Fibroblast of lung (primary cell): ENCODE measurements at regions not wholly inside any gene's neighbourhood (a gene's known extent, or its start where the extent isn't known, plus 50 kb on each side); places are given as distances from the start of the nearest gene placed in this dataset.

Experiments
- DNase-seq, 2 donors: peaks; one replicate each; pipeline versions ENCODE4 v3.0.0 to v3.0.0-alpha.2; 2010; ENCODE audit warnings: low read depth in 2 of 2
- H2AFZ ChIP-seq: 2 replicates; pipeline ENCODE4 v1.5.1; 2012; ENCODE audit warnings: low read length, control low read depth, inconsistent platforms
- H3K27ac ChIP-seq: 2 replicates; pipeline ENCODE4 v1.5.1; 2011; ENCODE audit warnings: low read length, control low read depth; ENCODE audit not compliant: insufficient read depth
- H3K27me3 ChIP-seq: 2 replicates; pipeline ENCODE4 v1.5.1; 2011; ENCODE audit warnings: mild to moderate bottlenecking, low read length; ENCODE audit not compliant: control insufficient read depth, insufficient read depth
- H3K36me3 ChIP-seq: 2 replicates; pipeline ENCODE4 v1.5.1; 2011; ENCODE audit warnings: low read length; ENCODE audit not compliant: control insufficient read depth, insufficient read depth
- H3K4me1 ChIP-seq: 2 replicates; pipeline ENCODE4 v1.5.1; 2011; ENCODE audit warnings: low read length; ENCODE audit not compliant: control insufficient read depth, insufficient read depth; ENCODE audit errors: extremely low read depth
- H3K4me2 ChIP-seq: 2 replicates; pipeline ENCODE4 v1.5.1; 2011; ENCODE audit warnings: low read length, control low read depth; ENCODE audit not compliant: insufficient read depth; ENCODE audit errors: extremely low read depth
- H3K4me3 ChIP-seq, 4 experiments: fragments of 200-600 bp in 1 of 4; sonication (generic) in 1 of 4; replicated peaks in 1 of 4; 2 replicates each; pipeline ENCODE4 v1.5.1; 2011 to 2016; ENCODE audit warnings: low read length in 4 of 4, low read depth in 3 of 4, mild to moderate bottlenecking in 3 of 4, control low read depth in 2 of 4, inconsistent platforms in 1 of 4, mixed read lengths in 1 of 4; ENCODE audit not compliant: insufficient read depth in 1 of 4; ENCODE audit errors: control extremely low read depth in 1 of 4
- H3K79me2 ChIP-seq: 2 replicates; pipeline ENCODE4 v1.5.1; 2012; ENCODE audit warnings: mild to moderate bottlenecking, low read length, inconsistent platforms; ENCODE audit not compliant: control insufficient read depth, insufficient read depth
- H3K9ac ChIP-seq: 2 replicates; pipeline ENCODE4 v1.5.1; 2011; ENCODE audit warnings: mild to moderate bottlenecking, low read length, control low read depth; ENCODE audit not compliant: insufficient read depth
- H3K9me3 ChIP-seq: 2 replicates; pipeline ENCODE4 v1.5.1; 2012; ENCODE audit warnings: low read depth, low read length; ENCODE audit not compliant: control insufficient read depth, insufficient read depth
- H4K20me1 ChIP-seq: 2 replicates; pipeline ENCODE4 v1.5.1; 2011; ENCODE audit warnings: low read length; ENCODE audit not compliant: control insufficient read depth, insufficient read depth; ENCODE audit errors: extremely low read depth
- EZH2 ChIP-seq: IDR thresholded peaks from 2 replicates; pipeline ENCODE4 v1.5.1; 2012; ENCODE audit warnings: low read length, control low read depth, mild to moderate bottlenecking; ENCODE audit errors: missing control alignments
- TF ChIP-seq, protein P1 (sequence below), 2 donors: IDR thresholded peaks in 1 of 2; conservative IDR thresholded peaks in 1 of 2; 1 replicate in 1 of 2; 2 replicates in 1 of 2; pipeline ENCODE4 v1.5.1; 2011 to 2012; ENCODE audit warnings: low read length in 2 of 2, control low read depth in 1 of 2, inconsistent platforms in 1 of 2, low read depth in 1 of 2, mild to moderate bottlenecking in 1 of 2

- TF ChIP-seq EZH2: no peak
- TF ChIP-seq, protein P1, sequence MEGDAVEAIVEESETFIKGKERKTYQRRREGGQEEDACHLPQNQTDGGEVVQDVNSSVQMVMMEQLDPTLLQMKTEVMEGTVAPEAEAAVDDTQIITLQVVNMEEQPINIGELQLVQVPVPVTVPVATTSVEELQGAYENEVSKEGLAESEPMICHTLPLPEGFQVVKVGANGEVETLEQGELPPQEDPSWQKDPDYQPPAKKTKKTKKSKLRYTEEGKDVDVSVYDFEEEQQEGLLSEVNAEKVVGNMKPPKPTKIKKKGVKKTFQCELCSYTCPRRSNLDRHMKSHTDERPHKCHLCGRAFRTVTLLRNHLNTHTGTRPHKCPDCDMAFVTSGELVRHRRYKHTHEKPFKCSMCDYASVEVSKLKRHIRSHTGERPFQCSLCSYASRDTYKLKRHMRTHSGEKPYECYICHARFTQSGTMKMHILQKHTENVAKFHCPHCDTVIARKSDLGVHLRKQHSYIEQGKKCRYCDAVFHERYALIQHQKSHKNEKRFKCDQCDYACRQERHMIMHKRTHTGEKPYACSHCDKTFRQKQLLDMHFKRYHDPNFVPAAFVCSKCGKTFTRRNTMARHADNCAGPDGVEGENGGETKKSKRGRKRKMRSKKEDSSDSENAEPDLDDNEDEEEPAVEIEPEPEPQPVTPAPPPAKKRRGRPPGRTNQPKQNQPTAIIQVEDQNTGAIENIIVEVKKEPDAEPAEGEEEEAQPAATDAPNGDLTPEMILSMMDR (conservative IDR thresholded peaks at IDR 0.05 in 1 of 2, IDR thresholded peaks at IDR 0.05 in 1 of 2; ENCODE audit: low read depth in 1 of 2, low read length in 2 of 2): no peak
- DNase-seq: no peak
- no peaks in the 10 kb centered on the region for H3K4me1 ChIP-seq
Measured at GRCh38 chr5:43815497-43815896, 212.5 kb downstream of the NNT start.

DNA sequence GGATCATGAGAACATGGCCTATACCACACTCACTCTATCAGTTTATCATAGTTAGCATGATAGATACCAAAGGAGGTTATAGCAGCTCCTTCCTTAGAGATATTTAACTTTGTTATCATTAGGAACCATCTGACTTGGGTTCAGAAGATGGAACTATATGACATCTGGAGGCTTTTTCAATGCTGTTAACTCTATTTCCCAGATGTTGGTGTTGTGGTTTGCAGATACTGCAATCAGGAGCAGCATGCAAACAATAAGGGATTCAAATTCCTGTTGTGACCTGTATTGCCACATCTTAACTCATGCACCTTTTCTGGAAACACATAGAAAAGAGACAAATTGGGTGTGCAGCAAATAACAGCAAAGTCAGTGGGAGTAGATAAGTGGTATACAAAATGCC lies 201.7 kb downstream of the NNT start:
- no peaks in the 10 kb centered on the region for H3K36me3 ChIP-seq

More at GRCh38 chr5:43815497-43815896, 212.5 kb downstream of the NNT start:
- Histone ChIP-seq H3K36me3 (no peaks in the 10 kb centered on the region), H3K27ac (no peak overlapping the region), H3K9me3 (no peaks in the 10 kb centered on the region), H3K79me2 (no peaks in the 10 kb centered on the region), H2AFZ (no peak overlapping the region), H3K4me3 (no peak overlapping the region), H3K9ac (no peak overlapping the region), H4K20me1 (no peaks in the 10 kb centered on the region), H3K4me2 (no peak overlapping the region), H3K27me3 (no peaks in the 10 kb centered on the region)

GRCh38 chr5:43804041-43804440 lies 201.1 kb downstream of the NNT start:
- Histone ChIP-seq H4K20me1 (no peaks in the 10 kb centered on the region), H3K4me3 (no peak overlapping the region), H3K79me2 (no peaks in the 10 kb centered on the region), H3K9me3 (no peaks in the 10 kb centered on the region), H3K27ac (no peak overlapping the region), H3K27me3 (no peaks in the 10 kb centered on the region), H3K36me3 (no peaks in the 10 kb centered on the region), H3K4me2 (no peak overlapping the region), H3K4me1 (no peaks in the 10 kb centered on the region), H3K9ac (no peak overlapping the region), H2AFZ (no peak overlapping the region)
- TF ChIP-seq EZH2: no peak
- TF ChIP-seq, protein P1 (conservative IDR thresholded peaks at IDR 0.05 in 1 of 2, IDR thresholded peaks at IDR 0.05 in 1 of 2; ENCODE audit: low read depth in 1 of 2, low read length in 2 of 2): no peak
- no peak for DNase-seq

More for the DNA sequence above, 201.7 kb downstream of the NNT start:
- Histone ChIP-seq H3K27ac (no peak overlapping the region), H3K27me3 (no peaks in the 10 kb centered on the region), H2AFZ (no peak overlapping the region), H3K4me2 (no peak overlapping the region), H3K79me2 (no peaks in the 10 kb centered on the region), H4K20me1 (no peaks in the 10 kb centered on the region), H3K4me3 (no peak overlapping the region), H3K9ac (no peak overlapping the region), H3K9me3 (no peaks in the 10 kb centered on the region), H3K4me1 (no peaks in the 10 kb centered on the region)
- TF ChIP-seq EZH2: no peak
- TF ChIP-seq, protein P1 (conservative IDR thresholded peaks at IDR 0.05 in 1 of 2, IDR thresholded peaks at IDR 0.05 in 1 of 2; ENCODE audit: low read depth in 1 of 2, low read length in 2 of 2): no peak
- DNase-seq: peak in 1 of 2 donors; percentile 24
